Mucosa of rectum (tissue), 2 donors: ENCODE measurements at regions not wholly inside any gene's neighbourhood (a gene's known extent, or its start where the extent isn't known, plus 50 kb on each side); places are given as distances from the start of the nearest gene placed in this dataset.
A peak's percentile ranks its signal among the peaks of the same experiment; 100 is the strongest.

ENCODE experiments used
- H3K27ac ChIP-seq, 2 donors: one replicate each; pipeline ENCODE4 v1.7.0; 2013; ENCODE audit warnings: inconsistent platforms in 2 of 2, low read depth in 2 of 2, low read length in 2 of 2
- H3K27me3 ChIP-seq, 2 donors: one replicate each; pipeline ENCODE4 v1.7.0; 2013; ENCODE audit warnings: low read length in 2 of 2; ENCODE audit not compliant: control insufficient read depth in 2 of 2, insufficient read depth in 2 of 2
- H3K36me3 ChIP-seq, 2 donors: one replicate each; pipeline ENCODE4 v1.7.0; 2013; ENCODE audit warnings: low read length in 2 of 2; ENCODE audit not compliant: control insufficient read depth in 2 of 2, insufficient read depth in 2 of 2
- H3K4me1 ChIP-seq, 2 donors: one replicate each; pipeline ENCODE4 v1.7.0; 2013; ENCODE audit warnings: low read length in 2 of 2, mild to moderate bottlenecking in 1 of 2; ENCODE audit not compliant: control insufficient read depth in 2 of 2, insufficient read depth in 2 of 2
- H3K4me3 ChIP-seq, 2 donors: one replicate each; pipeline ENCODE4 v1.7.0; 2013; ENCODE audit warnings: low read length in 2 of 2
- H3K9ac ChIP-seq, 2 donors: one replicate each; pipeline ENCODE4 v1.7.0; 2013; ENCODE audit warnings: low read length in 2 of 2, low read depth in 1 of 2, mild to moderate bottlenecking in 1 of 2
- H3K9me3 ChIP-seq, 2 donors: one replicate each; pipeline ENCODE4 v1.7.0; 2013; ENCODE audit warnings: low read length in 2 of 2; ENCODE audit not compliant: control insufficient read depth in 2 of 2
- donor health status: healthy.
- donor health status: Normal muscosa, but diverticular disease.

GRCh38 chr10:10816447-10816846 lies 201.2 kb upstream of the CELF2 start:
- Histone ChIP-seq H3K9ac (no peak overlapping the region), H3K27ac (no peak overlapping the region), H3K4me1 (no peaks in the 10 kb centered on the region), H3K4me3 (no peak overlapping the region), H3K27me3 (no peaks in the 10 kb centered on the region), H3K9me3 (no peaks in the 10 kb centered on the region), H3K36me3 (no peaks in the 10 kb centered on the region)

GRCh38 chr10:10817609-10818008 lies 200.1 kb upstream of the CELF2 start:
- H3K36me3 ChIP-seq, result no peaks in the 10 kb centered on the region
- H3K4me3 ChIP-seq, result no peak overlapping the region
- no peak overlapping the region for H3K9ac ChIP-seq
- H3K9me3 ChIP-seq, result no peaks in the 10 kb centered on the region
- H3K27ac ChIP-seq, result no peak overlapping the region
- peaks cover 0 to 3% of the 10 kb centered on the region in 2 donors for H3K4me1 ChIP-seq
- H3K27me3 ChIP-seq, result no peaks in the 10 kb centered on the region

DNA sequence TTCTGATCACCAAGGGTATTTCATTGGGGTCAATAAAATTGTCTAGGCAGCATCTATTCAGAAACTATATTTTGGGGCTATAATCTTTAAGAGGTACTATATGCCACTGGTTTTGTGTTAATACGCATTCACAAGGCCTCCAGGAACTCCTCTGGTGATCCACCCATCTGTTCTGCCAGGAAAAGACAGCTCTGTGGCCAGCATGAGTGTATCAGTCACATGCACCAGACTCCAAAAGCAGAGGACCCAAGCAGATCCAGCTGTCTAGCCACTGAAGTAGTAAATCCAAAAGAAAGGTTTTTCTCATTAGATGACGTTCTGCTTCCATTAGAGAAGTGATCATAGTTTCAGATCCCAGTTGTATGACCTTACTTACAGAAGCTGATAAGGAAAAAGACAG lies 199.6 kb upstream of the CELF2 start:
- Histone ChIP-seq H3K27ac (no peak overlapping the region), H3K36me3 (no peaks in the 10 kb centered on the region), H3K9ac (no peak overlapping the region), H3K4me3 (no peak overlapping the region), H3K27me3 (no peaks in the 10 kb centered on the region), H3K4me1 (peaks cover 0 to 3% of the 10 kb centered on the region in 2 donors), H3K9me3 (no peaks in the 10 kb centered on the region)

DNA sequence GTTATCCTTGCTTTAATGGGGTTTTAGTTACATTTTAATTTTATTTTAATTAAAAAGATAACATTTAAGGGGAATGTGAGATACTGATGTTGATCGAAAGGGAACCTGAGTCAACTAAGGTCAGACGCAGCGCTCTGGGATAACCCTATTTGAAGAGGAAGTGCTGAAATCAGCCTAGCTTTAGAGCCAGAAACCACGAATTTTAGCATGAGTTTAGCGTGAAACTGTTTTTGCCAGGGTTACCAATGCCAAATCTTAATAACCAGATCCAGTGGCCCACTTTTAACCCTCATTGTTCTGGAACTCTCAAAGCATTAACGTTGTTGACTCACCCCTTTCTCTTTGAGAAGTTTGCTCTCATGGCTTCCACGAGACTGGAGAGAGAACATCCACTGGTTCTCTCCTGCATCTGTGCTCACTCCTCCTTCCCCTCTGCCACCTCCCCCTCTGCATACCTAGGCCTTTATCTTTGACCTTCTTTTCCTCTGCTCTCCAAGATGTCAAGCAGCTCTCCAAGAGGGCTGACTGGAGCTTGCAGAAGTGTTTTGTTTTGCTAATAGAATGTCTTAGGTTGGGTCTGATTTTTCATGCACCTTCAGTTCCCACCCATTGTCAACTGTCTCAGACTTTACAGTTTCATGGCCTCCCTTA lies 198.3 kb upstream of the CELF2 start:
- Histone ChIP-seq H3K9ac (no peak overlapping the region), H3K27me3 (no peaks in the 10 kb centered on the region), H3K9me3 (no peaks in the 10 kb centered on the region), H3K36me3 (no peaks in the 10 kb centered on the region), H3K4me3 (no peak overlapping the region), H3K27ac (no peak overlapping the region), H3K4me1 (peaks cover 0 to 3% of the 10 kb centered on the region in 2 donors)

DNA sequence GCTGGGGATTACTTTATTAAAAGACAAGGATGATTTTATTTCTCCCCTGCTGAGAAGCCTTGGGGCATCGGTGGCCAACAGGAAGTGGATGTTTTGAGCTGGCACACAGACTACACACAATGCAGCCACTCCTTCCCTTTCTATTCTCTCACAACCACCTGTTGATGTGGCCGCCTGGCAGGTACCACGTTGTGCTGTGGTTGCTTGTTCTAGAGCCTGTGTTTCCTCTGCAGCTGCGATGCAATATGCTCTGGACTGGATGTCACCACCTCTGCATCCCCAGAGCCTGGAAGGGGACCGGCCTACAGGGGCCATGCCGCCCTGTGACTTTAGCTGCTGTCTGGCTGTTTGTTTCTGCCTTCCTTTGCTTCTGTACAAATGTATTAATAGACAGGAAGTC lies 195.7 kb upstream of the CELF2 start:
- Histone ChIP-seq H3K27ac (no peak overlapping the region), H3K4me1 (peaks cover 0 to 3% of the 10 kb centered on the region in 2 donors), H3K27me3 (no peaks in the 10 kb centered on the region), H3K4me3 (no peak overlapping the region), H3K36me3 (no peaks in the 10 kb centered on the region), H3K9me3 (no peaks in the 10 kb centered on the region), H3K9ac (no peak overlapping the region)

DNA sequence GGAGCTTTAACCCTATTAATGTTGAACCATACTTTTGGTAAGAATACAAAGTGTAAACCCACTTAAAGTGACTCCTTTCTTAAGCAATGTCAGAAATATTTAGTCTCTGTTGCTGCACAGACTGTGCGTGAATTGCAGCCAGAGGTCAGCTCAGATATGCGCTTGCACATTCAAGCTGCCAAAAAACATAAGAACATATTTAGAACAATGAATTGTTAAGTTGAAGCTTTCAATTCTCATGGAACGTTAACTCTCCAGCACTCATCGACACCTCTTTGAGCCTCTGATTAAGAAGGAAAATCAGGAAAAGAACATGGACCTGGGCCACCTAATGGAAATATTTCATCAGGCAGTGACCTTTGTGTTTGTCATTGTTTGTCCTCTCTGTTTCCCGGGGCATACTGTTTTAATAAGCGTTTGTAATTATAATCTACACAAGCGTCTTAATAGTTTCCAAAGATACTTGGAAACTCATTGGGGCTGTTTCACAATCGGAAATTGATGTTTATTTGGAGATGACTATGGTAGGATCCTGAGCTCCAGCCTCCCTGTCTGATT lies 193.0 kb upstream of the CELF2 start:
- no peaks in the 10 kb centered on the region for H3K27me3 ChIP-seq
- no peak overlapping the region for H3K9ac ChIP-seq
- no peak overlapping the region for H3K4me3 ChIP-seq
- H3K4me1 ChIP-seq, result peaks cover 0 to 3% of the 10 kb centered on the region in 2 donors
- H3K9me3 ChIP-seq, result no peaks in the 10 kb centered on the region
- no peaks in the 10 kb centered on the region for H3K36me3 ChIP-seq
- peak overlapping the region; percentile 7 to 39 for H3K27ac ChIP-seq

DNA sequence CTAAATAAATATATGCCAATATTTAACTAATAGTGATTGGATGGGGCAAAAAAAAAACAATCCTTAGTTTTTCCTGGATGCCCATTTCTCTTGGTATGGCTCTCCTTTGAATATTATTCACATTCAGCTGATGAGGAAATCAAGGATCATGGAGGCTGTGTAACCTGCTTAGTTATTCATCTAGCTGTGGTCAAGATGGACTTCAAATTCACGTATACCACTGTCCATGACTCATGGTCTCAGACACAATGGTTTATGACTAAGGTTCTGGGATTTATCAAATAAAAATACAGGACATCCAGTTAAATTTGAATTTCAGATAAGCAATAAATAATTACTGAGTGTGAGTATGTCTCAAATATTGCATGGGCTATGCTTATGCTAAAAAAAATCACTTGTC lies 191.5 kb upstream of the CELF2 start:
- Histone ChIP-seq H3K9ac (no peak overlapping the region), H3K4me3 (no peak overlapping the region), H3K36me3 (no peaks in the 10 kb centered on the region), H3K9me3 (no peaks in the 10 kb centered on the region), H3K27me3 (no peaks in the 10 kb centered on the region), H3K4me1 (peaks cover 0 to 3% of the 10 kb centered on the region in 2 donors), H3K27ac (no peak overlapping the region)

- Histone ChIP-seq H3K27ac (no peak overlapping the region), H3K4me1 (no peaks in the 10 kb centered on the region), H3K9ac (no peak overlapping the region), H3K27me3 (no peaks in the 10 kb centered on the region), H3K9me3 (no peaks in the 10 kb centered on the region), H3K4me3 (no peak overlapping the region), H3K36me3 (no peaks in the 10 kb centered on the region)
Observed at GRCh38 chr10:10828623-10829022, 189.0 kb upstream of the CELF2 start.

- no peak overlapping the region for H3K27ac ChIP-seq
Observed at GRCh38 chr10:10829576-10829975, 188.1 kb upstream of the CELF2 start.

DNA sequence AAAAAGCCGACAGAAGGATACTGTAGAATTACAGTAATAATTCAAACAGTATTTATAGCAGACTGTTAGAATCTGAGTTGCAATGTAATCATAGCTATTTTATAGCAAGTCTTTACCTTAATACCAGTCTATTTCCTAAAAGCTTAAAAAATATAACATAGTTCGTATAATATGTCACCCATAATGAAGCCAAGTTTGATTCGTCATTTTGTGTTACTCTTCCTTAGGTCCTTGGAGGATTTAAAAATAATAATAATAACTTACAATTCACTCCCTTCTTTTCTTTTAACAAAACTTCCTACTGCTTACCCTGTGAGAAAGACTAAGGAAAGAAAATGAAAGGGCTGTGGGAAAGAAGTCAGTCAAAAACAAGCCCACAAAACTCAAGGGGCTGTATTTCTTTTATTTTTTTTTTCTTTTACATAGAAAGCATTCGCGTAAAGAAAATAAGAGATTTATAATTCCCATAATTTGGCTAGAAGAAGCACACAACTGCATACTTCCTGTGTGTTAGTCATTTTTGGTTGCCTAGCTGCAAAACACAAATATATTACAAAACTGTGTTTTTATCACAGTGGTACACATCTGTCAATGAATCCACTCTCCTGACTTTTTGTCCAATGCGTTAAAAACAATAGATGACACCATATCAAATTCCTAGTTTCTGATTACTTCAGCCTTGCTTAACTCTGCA lies 187.2 kb upstream of the CELF2 start:
- no peaks in the 10 kb centered on the region for H3K4me1 ChIP-seq
- no peaks in the 10 kb centered on the region for H3K27me3 ChIP-seq
- no peak overlapping the region for H3K9ac ChIP-seq
- H3K4me3 ChIP-seq, result no peak overlapping the region
- H3K9me3 ChIP-seq, result peaks cover 0 to 3% of the 10 kb centered on the region in 2 donors
- H3K36me3 ChIP-seq, result no peaks in the 10 kb centered on the region
- peak overlapping the region; percentile 56 to 60 for H3K27ac ChIP-seq

More at GRCh38 chr10:10829576-10829975, 188.1 kb upstream of the CELF2 start:
- Histone ChIP-seq H3K9me3 (peaks cover 0 to 3% of the 10 kb centered on the region in 2 donors), H3K36me3 (no peaks in the 10 kb centered on the region), H3K27me3 (no peaks in the 10 kb centered on the region), H3K4me3 (no peak overlapping the region), H3K9ac (no peak overlapping the region), H3K4me1 (no peaks in the 10 kb centered on the region)
